Glutamatergic neuron (in vitro differentiated cells): ENCODE measurements at regions not wholly inside any gene's neighbourhood (a gene's known extent, or its start where the extent isn't known, plus 50 kb on each side); places are given as distances from the start of the nearest gene placed in this dataset.

ENCODE experiments used
- DNase-seq: peaks from one replicate; pipeline ENCODE4 v3.0.0; 2022
- H3K27ac Mint-ChIP-seq: one replicate; pipeline ENCODE4 v1.8.0; 2020; ENCODE audit warnings: mild to moderate bottlenecking, mixed read lengths, inconsistent platforms; ENCODE audit not compliant: unreplicated experiment
- H3K27me3 Mint-ChIP-seq: one replicate; pipeline ENCODE4 v1.8.0; 2020; ENCODE audit warnings: mild to moderate bottlenecking, moderate library complexity, mixed read lengths, inconsistent platforms; ENCODE audit not compliant: unreplicated experiment
- H3K36me3 Mint-ChIP-seq: one replicate; pipeline ENCODE4 v1.8.0; 2020; ENCODE audit warnings: mild to moderate bottlenecking, mixed read lengths, inconsistent platforms; ENCODE audit not compliant: unreplicated experiment
- H3K4me1 Mint-ChIP-seq: one replicate; pipeline ENCODE4 v1.8.0; 2020; ENCODE audit warnings: mild to moderate bottlenecking, low read depth, mixed read lengths, inconsistent platforms; ENCODE audit not compliant: unreplicated experiment
- H3K4me3 Mint-ChIP-seq: one replicate; pipeline ENCODE4 v1.8.0; 2020; ENCODE audit warnings: mild to moderate bottlenecking, mixed read lengths, inconsistent platforms; ENCODE audit not compliant: unreplicated experiment
- H3K9me3 Mint-ChIP-seq: one replicate; pipeline ENCODE4 v1.8.0; 2020; ENCODE audit warnings: mild to moderate bottlenecking, moderate library complexity, mixed read lengths, inconsistent platforms; ENCODE audit not compliant: unreplicated experiment
- CTCF ChIP-seq: fragments of 200-600 bp; sonication (generic); IDR thresholded peaks from one replicate; pipeline ENCODE4 v1.5.0; 2021; ENCODE audit not compliant: partially characterized antibody, unreplicated experiment

GRCh38 chr1:53378061-53378460 lies 50.2 kb upstream of the LRP8 start:
- H3K36me3 Mint-ChIP-seq = peaks cover 5% of the 10 kb centered on the region
- H3K27me3 Mint-ChIP-seq = peaks cover 9% of the 10 kb centered on the region
- no peak overlapping the region for H3K4me3 Mint-ChIP-seq
- H3K27ac Mint-ChIP-seq = no peak overlapping the region
- no peak for TF ChIP-seq CTCF
- peaks cover 45% of the 10 kb centered on the region for H3K4me1 Mint-ChIP-seq
- DNase-seq = no peak
- H3K9me3 Mint-ChIP-seq = peaks cover 16% of the 10 kb centered on the region

- Mint-ChIP-seq H3K27me3 (peaks cover 9% of the 10 kb centered on the region), H3K27ac (no peak overlapping the region), H3K4me1 (peaks cover 39% of the 10 kb centered on the region), H3K36me3 (peaks cover 5% of the 10 kb centered on the region), H3K9me3 (peaks cover 15% of the 10 kb centered on the region), H3K4me3 (no peak overlapping the region)
- no peak for DNase-seq
- TF ChIP-seq CTCF = no peak
These were observed 51.2 kb upstream of the LRP8 start for GRCh38 chr1:53378932-53379661.

- H3K27me3 Mint-ChIP-seq = peaks cover 9% of the 10 kb centered on the region
- peaks cover 5% of the 10 kb centered on the region for H3K36me3 Mint-ChIP-seq
- H3K4me3 Mint-ChIP-seq = no peak overlapping the region
- no peak for TF ChIP-seq CTCF
- peaks cover 39% of the 10 kb centered on the region for H3K4me1 Mint-ChIP-seq
- H3K27ac Mint-ChIP-seq = no peak overlapping the region
- H3K9me3 Mint-ChIP-seq = peaks cover 15% of the 10 kb centered on the region
- DNase-seq = peak; percentile 8
These were observed 51.8 kb upstream of the LRP8 start for GRCh38 chr1:53379662-53380002.

- peak overlapping the region; percentile 2 for H3K27ac Mint-ChIP-seq
- peaks cover 8% of the 10 kb centered on the region for H3K27me3 Mint-ChIP-seq
- H3K4me3 Mint-ChIP-seq = no peak overlapping the region
- H3K9me3 Mint-ChIP-seq = peaks cover 14% of the 10 kb centered on the region
- peak; percentile 1 for DNase-seq
- peaks cover 34% of the 10 kb centered on the region for H3K4me1 Mint-ChIP-seq
- H3K36me3 Mint-ChIP-seq = peaks cover 5% of the 10 kb centered on the region
- no peak for TF ChIP-seq CTCF
These were observed 52.4 kb upstream of the LRP8 start for GRCh38 chr1:53380296-53380695.

- no peak overlapping the region for H3K4me3 Mint-ChIP-seq
- H3K27ac Mint-ChIP-seq = no peak overlapping the region
- TF ChIP-seq CTCF = no peak
- peaks cover 5% of the 10 kb centered on the region for H3K36me3 Mint-ChIP-seq
- H3K9me3 Mint-ChIP-seq = peaks cover 2% of the 10 kb centered on the region
- no peak for DNase-seq
- peaks cover 4% of the 10 kb centered on the region for H3K27me3 Mint-ChIP-seq
- H3K4me1 Mint-ChIP-seq = peaks cover 20% of the 10 kb centered on the region
These were observed 54.0 kb upstream of the LRP8 start for GRCh38 chr1:53381790-53382401.
